Mesenchymal stem cell (in vitro differentiated cells and primary cell): ENCODE measurements at regions not wholly inside any gene's neighbourhood (a gene's known extent, or its start where the extent isn't known, plus 50 kb on each side); places are given as distances from the start of the nearest gene placed in this dataset.
A peak's percentile ranks its signal among the peaks of the same experiment; 100 is the strongest.

Experiments
- DNase-seq: peaks from one replicate; pipeline ENCODE4 v3.0.0-alpha.2; 2013
- H2AFZ ChIP-seq: one replicate; pipeline ENCODE4 v1.6.1; 2013; ENCODE audit warnings: low read depth, mild to moderate bottlenecking, control low read depth, inconsistent platforms, low read length, moderate library complexity
- H2AK5ac ChIP-seq: 2 replicates; pipeline ENCODE4 v1.6.1; 2013; ENCODE audit warnings: low read length, moderate library complexity, mild to moderate bottlenecking, inconsistent platforms; ENCODE audit not compliant: severe bottlenecking
- H2BK120ac ChIP-seq: one replicate; pipeline ENCODE4 v1.6.1; 2013; ENCODE audit warnings: low read depth, mild to moderate bottlenecking, inconsistent platforms, low read length, moderate library complexity
- H2BK12ac ChIP-seq, 2 experiments: one replicate each; pipeline ENCODE4 v1.6.1; 2013; ENCODE audit warnings: inconsistent platforms in 2 of 2, low read length in 2 of 2, mild to moderate bottlenecking in 2 of 2, moderate library complexity in 2 of 2, control low read depth in 1 of 2
- H2BK15ac ChIP-seq: one replicate; pipeline ENCODE4 v1.6.1; 2013; ENCODE audit warnings: mild to moderate bottlenecking, low read depth, inconsistent platforms; ENCODE audit not compliant: poor library complexity, severe bottlenecking
- H2BK5ac ChIP-seq: 2 replicates; pipeline ENCODE4 v1.6.1; 2013; ENCODE audit warnings: low read depth, mild to moderate bottlenecking, low read length, control low read depth, inconsistent platforms; ENCODE audit not compliant: poor library complexity, severe bottlenecking
- H3K14ac ChIP-seq, 2 experiments: one replicate each; pipeline ENCODE4 v1.6.1; 2013; ENCODE audit warnings: inconsistent platforms in 2 of 2, low read length in 2 of 2, control low read depth in 1 of 2, mild to moderate bottlenecking in 1 of 2, moderate library complexity in 1 of 2
- H3K18ac ChIP-seq, 2 experiments: one replicate each; pipeline ENCODE4 v1.6.1; 2013; ENCODE audit warnings: inconsistent platforms in 2 of 2, low read length in 2 of 2, control low read depth in 1 of 2, low read depth in 1 of 2, mild to moderate bottlenecking in 1 of 2
- H3K23ac ChIP-seq, 2 experiments: one replicate each; pipeline ENCODE4 v1.6.1; 2013; ENCODE audit warnings: inconsistent platforms in 2 of 2, low read length in 2 of 2, mild to moderate bottlenecking in 2 of 2, moderate library complexity in 2 of 2, control low read depth in 1 of 2
- H3K27ac ChIP-seq: 2 replicates; pipeline ENCODE4 v1.5.1; 2013; ENCODE audit warnings: mild to moderate bottlenecking, moderate library complexity, low read length, control low read depth, inconsistent platforms; ENCODE audit not compliant: poor library complexity, severe bottlenecking
- H3K27me3 ChIP-seq, 2 experiments: 2 replicates each; pipeline versions ENCODE4 v1.6.1 to v1.7.0; 2013; ENCODE audit warnings: low read length in 2 of 2, mild to moderate bottlenecking in 2 of 2, moderate library complexity in 2 of 2, control low read depth in 1 of 2, inconsistent platforms in 1 of 2; ENCODE audit not compliant: control insufficient read depth in 1 of 2, insufficient read depth in 1 of 2
- H3K36me3 ChIP-seq, 2 experiments: 2 replicates each; pipeline versions ENCODE4 v1.6.1 to v1.7.0; 2013; ENCODE audit warnings: low read length in 2 of 2, control low read depth in 1 of 2, inconsistent platforms in 1 of 2, low read depth in 1 of 2, mild to moderate bottlenecking in 1 of 2; ENCODE audit not compliant: insufficient read depth in 2 of 2, control insufficient read depth in 1 of 2
- H3K4ac ChIP-seq, 2 experiments: one replicate each; pipeline ENCODE4 v1.6.1; 2013; ENCODE audit warnings: inconsistent platforms in 2 of 2, low read length in 2 of 2, mild to moderate bottlenecking in 2 of 2, moderate library complexity in 2 of 2, control low read depth in 1 of 2, low read depth in 1 of 2
- H3K4me1 ChIP-seq: 2 replicates; pipeline ENCODE4 v1.6.1; 2013; ENCODE audit warnings: low read depth, low read length, control low read depth; ENCODE audit not compliant: control insufficient read depth, insufficient read depth
- H3K4me2 ChIP-seq: 2 replicates; pipeline ENCODE4 v1.6.1; 2013; ENCODE audit warnings: low read length, mild to moderate bottlenecking, inconsistent platforms; ENCODE audit not compliant: poor library complexity, severe bottlenecking
- H3K4me3 ChIP-seq, 2 experiments: 2 replicates each; pipeline versions ENCODE4 v1.5.1 to v1.7.0; 2013; ENCODE audit warnings: low read length in 2 of 2, mild to moderate bottlenecking in 2 of 2, control low read depth in 1 of 2, low read depth in 1 of 2; ENCODE audit not compliant: insufficient read depth in 1 of 2
- H3K79me1 ChIP-seq: replicated peaks from 2 replicates; pipeline ENCODE4 v1.6.1; 2013; ENCODE audit warnings: mild to moderate bottlenecking, control low read depth, low read length, inconsistent platforms; ENCODE audit not compliant: poor library complexity, severe bottlenecking
- H3K9ac ChIP-seq: 2 replicates; pipeline ENCODE4 v1.7.0; 2013; ENCODE audit warnings: mild to moderate bottlenecking, low read length, moderate library complexity
- H3K9me3 ChIP-seq: 2 replicates; pipeline ENCODE4 v1.7.0; 2013; ENCODE audit warnings: mild to moderate bottlenecking, low read length; ENCODE audit not compliant: control insufficient read depth
- H4K8ac ChIP-seq: one replicate; pipeline ENCODE4 v1.6.1; 2013; ENCODE audit warnings: inconsistent platforms, mild to moderate bottlenecking, low read length, moderate library complexity
- H4K91ac ChIP-seq: one replicate; pipeline ENCODE4 v1.6.1; 2013; ENCODE audit warnings: mild to moderate bottlenecking, low read length, inconsistent platforms
- WGBS: methylation state at CpG from one replicate; pipeline ENCODE4 v1.1.7; 2013; ENCODE audit warnings: mixed read lengths; 5-methylcytosine and 5-hydroxymethylcytosine counted together

DNA sequence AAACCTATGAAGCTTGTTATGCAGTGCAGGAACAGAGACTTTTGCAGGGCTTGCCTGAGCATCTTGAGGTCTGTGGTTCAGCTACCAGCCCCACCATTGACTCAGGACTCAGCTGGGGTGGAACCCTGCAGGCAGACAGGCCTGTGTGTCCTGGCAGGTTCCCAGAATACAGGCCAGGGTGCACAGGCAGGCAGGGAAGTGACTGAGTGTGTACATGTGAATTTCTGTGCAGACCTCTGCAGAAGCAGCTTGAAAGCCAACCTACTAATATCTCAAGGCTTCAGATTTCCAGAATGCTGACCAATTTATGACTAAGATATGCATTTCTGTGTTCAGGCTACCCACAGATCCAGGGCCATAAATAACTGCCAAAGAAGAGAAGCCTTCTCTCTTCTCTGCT, 254.4 kb downstream of the DLEU7 start:
- peak overlapping the region; percentile 18 for H3K27ac ChIP-seq
- no peak overlapping the region for H3K4me2 ChIP-seq
- no peak overlapping the region for H3K4ac ChIP-seq
- no peak overlapping the region for H3K18ac ChIP-seq
- no peaks in the 10 kb centered on the region for H3K36me3 ChIP-seq
- H3K79me1 ChIP-seq = no peaks in the 10 kb centered on the region
- H2BK5ac ChIP-seq = no peak overlapping the region
- H3K27me3 ChIP-seq = no peaks in the 10 kb centered on the region
- H2BK12ac ChIP-seq = no peak overlapping the region
- H2BK120ac ChIP-seq = no peak overlapping the region
- H3K9ac ChIP-seq = peak overlapping the region; percentile 42
- no peak overlapping the region for H2AFZ ChIP-seq
- no peak overlapping the region for H4K8ac ChIP-seq
- H4K91ac ChIP-seq = no peak overlapping the region
- peaks cover 1% of the 10 kb centered on the region for H3K9me3 ChIP-seq
- no peak overlapping the region for H2BK15ac ChIP-seq
- H3K14ac ChIP-seq = no peak overlapping the region
- H3K4me1 ChIP-seq = peaks cover 11% of the 10 kb centered on the region
- DNase-seq = peak; percentile 84
- no peak overlapping the region for H3K4me3 ChIP-seq
- H3K23ac ChIP-seq = no peak overlapping the region
- no peak overlapping the region for H2AK5ac ChIP-seq

DNA sequence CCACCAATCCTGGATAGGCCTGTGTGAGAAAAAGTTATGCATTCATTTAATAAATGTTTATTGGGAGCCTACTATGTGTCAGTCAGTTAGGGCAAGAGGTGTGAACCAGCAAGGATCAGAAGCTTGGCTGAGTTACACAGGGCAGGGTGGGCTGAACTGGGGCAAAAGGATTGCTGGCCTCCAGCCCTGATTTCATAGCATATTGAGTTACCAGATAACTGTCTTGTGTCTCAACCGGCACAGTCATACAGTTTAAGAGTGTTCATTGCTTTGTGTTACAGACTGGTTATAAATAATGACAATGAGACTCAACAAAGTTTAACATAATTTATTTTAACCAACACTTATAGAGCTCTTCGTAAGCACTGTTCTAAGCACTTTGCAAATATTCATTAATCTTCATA, 253.8 kb downstream of the DLEU7 start:
- no peak overlapping the region for H3K4ac ChIP-seq
- H2BK120ac ChIP-seq = no peak overlapping the region
- H2BK12ac ChIP-seq = no peak overlapping the region
- H3K27ac ChIP-seq = peak overlapping the region; percentile 18
- H3K4me3 ChIP-seq = no peak overlapping the region
- H4K91ac ChIP-seq = no peak overlapping the region
- peak overlapping the region; percentile 42 for H3K9ac ChIP-seq
- H3K14ac ChIP-seq = no peak overlapping the region
- no peak overlapping the region for H3K23ac ChIP-seq
- no peaks in the 10 kb centered on the region for H3K36me3 ChIP-seq
- peaks cover 13% of the 10 kb centered on the region for H3K4me1 ChIP-seq
- H2BK15ac ChIP-seq = no peak overlapping the region
- no peaks in the 10 kb centered on the region for H3K9me3 ChIP-seq
- no peak overlapping the region for H4K8ac ChIP-seq
- H2AFZ ChIP-seq = no peak overlapping the region
- no peaks in the 10 kb centered on the region for H3K27me3 ChIP-seq
- peak; percentile 91 for DNase-seq
- 0% methylated on average over 1 of the region's 2 CpGs for WGBS
- no peaks in the 10 kb centered on the region for H3K79me1 ChIP-seq
- H2AK5ac ChIP-seq = no peak overlapping the region
- H3K18ac ChIP-seq = no peak overlapping the region
- no peak overlapping the region for H2BK5ac ChIP-seq
- H3K4me2 ChIP-seq = no peak overlapping the region

DNA sequence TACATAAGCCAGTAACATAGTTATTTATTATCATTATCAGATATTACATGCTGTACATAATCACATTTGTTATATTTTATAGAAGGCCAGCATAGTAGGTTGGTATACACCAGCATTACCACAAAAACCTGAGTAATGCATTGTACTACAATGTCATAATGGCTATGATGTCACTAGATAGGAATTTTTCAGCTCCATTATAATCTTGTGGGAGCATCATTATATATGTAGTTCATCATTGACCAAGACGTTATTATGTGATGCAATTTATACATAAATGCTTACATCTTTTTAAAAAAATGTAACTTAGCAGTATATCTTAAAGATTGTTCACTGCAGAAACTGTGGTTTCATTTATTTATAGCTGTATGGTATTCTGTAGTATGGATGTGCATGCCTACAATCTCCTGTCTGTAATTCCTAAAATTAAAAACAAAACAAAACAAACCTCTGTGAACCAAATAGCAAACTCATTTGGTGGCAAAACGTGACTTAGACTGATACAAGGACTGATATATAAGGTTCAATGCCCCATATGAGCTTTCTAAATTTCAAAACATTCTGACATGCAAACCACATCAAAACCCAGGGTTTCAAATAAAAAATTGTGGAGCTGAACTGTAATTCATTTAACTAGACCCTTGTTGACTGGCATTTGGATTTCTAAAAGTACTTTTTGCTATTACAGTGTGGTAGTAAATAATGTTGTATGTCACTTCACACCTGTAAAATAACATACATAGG, 250.9 kb downstream of the DLEU7 start:
- WGBS = 33% methylated on average over 1 of the region's 2 CpGs
- H3K4me2 ChIP-seq = no peak overlapping the region
- no peak overlapping the region for H2BK120ac ChIP-seq
- no peak overlapping the region for H3K4me3 ChIP-seq
- no peak overlapping the region for H3K27ac ChIP-seq
- H3K23ac ChIP-seq = no peak overlapping the region
- DNase-seq = peak; percentile 75
- no peak overlapping the region for H3K18ac ChIP-seq
- no peak overlapping the region for H4K8ac ChIP-seq
- no peak overlapping the region for H2BK5ac ChIP-seq
- H3K4me1 ChIP-seq = peaks cover 13% of the 10 kb centered on the region
- no peak overlapping the region for H3K9ac ChIP-seq
- H2BK15ac ChIP-seq = no peak overlapping the region
- no peak overlapping the region for H2AK5ac ChIP-seq
- no peaks in the 10 kb centered on the region for H3K9me3 ChIP-seq
- H3K14ac ChIP-seq = no peak overlapping the region
- no peak overlapping the region for H2AFZ ChIP-seq
- no peaks in the 10 kb centered on the region for H3K79me1 ChIP-seq
- H2BK12ac ChIP-seq = no peak overlapping the region
- no peak overlapping the region for H3K4ac ChIP-seq
- no peak overlapping the region for H4K91ac ChIP-seq
- no peaks in the 10 kb centered on the region for H3K27me3 ChIP-seq
- no peaks in the 10 kb centered on the region for H3K36me3 ChIP-seq

DNA sequence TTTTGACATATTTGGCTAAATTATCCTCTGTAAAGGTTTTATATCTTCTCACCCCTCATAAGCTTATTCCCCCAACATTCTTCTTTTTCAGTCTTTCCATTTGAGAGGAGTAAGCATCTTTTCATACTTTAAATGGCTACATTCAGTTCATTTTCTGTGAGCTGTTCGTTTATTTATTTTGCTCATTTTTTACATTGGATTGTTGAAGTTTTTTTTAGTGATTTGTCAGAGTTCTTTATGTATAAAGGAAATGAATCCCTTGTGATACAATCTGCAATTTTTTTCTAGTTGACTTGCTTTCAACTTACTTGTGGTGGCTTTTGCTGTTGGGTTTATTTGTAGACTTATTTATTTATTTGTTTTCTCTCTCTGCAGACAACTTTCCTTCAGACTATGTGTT, 250.3 kb downstream of the DLEU7 start:
- H4K91ac ChIP-seq = no peak overlapping the region
- H2BK12ac ChIP-seq = no peak overlapping the region
- WGBS = 100% methylated on average over 1 of the region's 1 CpG

More for the DNA sequence above, 250.3 kb downstream of the DLEU7 start:
- H3K4me1 ChIP-seq = peaks cover 11% of the 10 kb centered on the region
- no peak overlapping the region for H2AK5ac ChIP-seq
- no peak for DNase-seq
- H2BK120ac ChIP-seq = no peak overlapping the region
- no peak overlapping the region for H3K23ac ChIP-seq
- H3K4ac ChIP-seq = no peak overlapping the region
- no peak overlapping the region for H3K18ac ChIP-seq
- no peak overlapping the region for H4K8ac ChIP-seq
- H3K9ac ChIP-seq = no peak overlapping the region
- H2AFZ ChIP-seq = no peak overlapping the region
- no peak overlapping the region for H3K4me3 ChIP-seq
- H3K9me3 ChIP-seq = no peaks in the 10 kb centered on the region
- no peaks in the 10 kb centered on the region for H3K36me3 ChIP-seq
- no peak overlapping the region for H3K4me2 ChIP-seq
- H3K27me3 ChIP-seq = no peaks in the 10 kb centered on the region
- no peak overlapping the region for H2BK15ac ChIP-seq
- H3K14ac ChIP-seq = no peak overlapping the region
- H2BK5ac ChIP-seq = no peak overlapping the region
- H3K79me1 ChIP-seq = no peaks in the 10 kb centered on the region
- H3K27ac ChIP-seq = no peak overlapping the region
